PC-9 (cell line): ENCODE measurements at regions not wholly inside any gene's neighbourhood (a gene's known extent, or its start where the extent isn't known, plus 50 kb on each side); places are given as distances from the start of the nearest gene placed in this dataset.

Source experiments
- EZH2 ChIP-seq: fragments of 200-600 bp; sonication (generic); IDR thresholded peaks from 2 replicates; pipeline ENCODE4 v1.8.0; 2017; ENCODE audit warnings: antibody characterized with exemption, low read depth
- TF ChIP-seq, protein P1 (sequence below): fragments of 200-600 bp; sonication (generic); conservative IDR thresholded peaks from 2 replicates; pipeline ENCODE4 v1.6.1; 2017; ENCODE audit warnings: mixed run types, antibody characterized with exemption, mild to moderate bottlenecking, moderate library complexity

DNA sequence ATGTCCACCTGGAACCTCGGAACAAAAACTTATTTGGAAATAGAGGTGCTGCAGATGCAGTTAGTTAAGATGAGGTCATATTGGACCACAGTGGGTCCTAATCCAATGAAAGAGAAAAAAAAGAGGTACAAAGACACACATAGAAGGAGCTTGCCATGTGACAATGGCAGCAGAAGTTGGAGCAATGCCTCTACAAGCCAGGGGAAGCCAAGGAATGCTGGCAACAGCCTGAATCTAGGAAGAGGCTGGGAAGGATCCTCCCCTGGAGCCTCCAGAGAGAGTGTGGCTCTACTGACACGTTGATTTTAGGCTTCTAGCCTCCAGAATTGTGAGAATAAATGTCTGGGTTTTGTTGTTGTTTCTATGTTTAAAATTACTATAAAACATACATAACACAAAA, 521.8 kb upstream of the CCDC196 start:
- TF ChIP-seq EZH2, result no peak
- TF ChIP-seq, protein P1, sequence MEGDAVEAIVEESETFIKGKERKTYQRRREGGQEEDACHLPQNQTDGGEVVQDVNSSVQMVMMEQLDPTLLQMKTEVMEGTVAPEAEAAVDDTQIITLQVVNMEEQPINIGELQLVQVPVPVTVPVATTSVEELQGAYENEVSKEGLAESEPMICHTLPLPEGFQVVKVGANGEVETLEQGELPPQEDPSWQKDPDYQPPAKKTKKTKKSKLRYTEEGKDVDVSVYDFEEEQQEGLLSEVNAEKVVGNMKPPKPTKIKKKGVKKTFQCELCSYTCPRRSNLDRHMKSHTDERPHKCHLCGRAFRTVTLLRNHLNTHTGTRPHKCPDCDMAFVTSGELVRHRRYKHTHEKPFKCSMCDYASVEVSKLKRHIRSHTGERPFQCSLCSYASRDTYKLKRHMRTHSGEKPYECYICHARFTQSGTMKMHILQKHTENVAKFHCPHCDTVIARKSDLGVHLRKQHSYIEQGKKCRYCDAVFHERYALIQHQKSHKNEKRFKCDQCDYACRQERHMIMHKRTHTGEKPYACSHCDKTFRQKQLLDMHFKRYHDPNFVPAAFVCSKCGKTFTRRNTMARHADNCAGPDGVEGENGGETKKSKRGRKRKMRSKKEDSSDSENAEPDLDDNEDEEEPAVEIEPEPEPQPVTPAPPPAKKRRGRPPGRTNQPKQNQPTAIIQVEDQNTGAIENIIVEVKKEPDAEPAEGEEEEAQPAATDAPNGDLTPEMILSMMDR, result no peak
